Stimulated activated naive B cell treated with anti-CD40 and anti-IgM and Interleukin-4, amounts not matched to agents 10 μg/mL and 1 μg/mL and 100 μg/mL, for 72 hours (primary cell): ENCODE measurements at regions not wholly inside any gene's neighbourhood (a gene's known extent, or its start where the extent isn't known, plus 50 kb on each side); places are given as distances from the start of the nearest gene placed in this dataset.

Experiments
- ATAC-seq, 2 donors: fragments of 150-1000 bp; cut with Tn5 transposase; replicated peaks; 2 replicates each; pipeline ENCODE4 v1.10.0; 2021; ENCODE audit warnings: moderate library complexity in 1 of 2
- DNase-seq: peaks from one replicate; pipeline ENCODE4 v3.0.0; 2021
- H3K27ac Mint-ChIP-seq: one replicate; pipeline ENCODE4 v1.8.0; 2022; ENCODE audit warnings: mild to moderate bottlenecking, mixed read lengths
- H3K27me3 Mint-ChIP-seq, 2 donors: one replicate each; pipeline ENCODE4 v1.8.0; 2022; ENCODE audit warnings: mixed read lengths in 2 of 2
- H3K36me3 Mint-ChIP-seq, 2 donors: one replicate each; pipeline ENCODE4 v1.8.0; 2022; ENCODE audit warnings: mixed read lengths in 2 of 2, mild to moderate bottlenecking in 1 of 2
- H3K4me1 Mint-ChIP-seq, 2 donors: one replicate each; pipeline ENCODE4 v1.8.0; 2022; ENCODE audit warnings: mixed read lengths in 2 of 2, mild to moderate bottlenecking in 1 of 2
- H3K4me3 Mint-ChIP-seq, 2 donors: one replicate each; pipeline ENCODE4 v1.8.0; 2022; ENCODE audit warnings: mild to moderate bottlenecking in 2 of 2, mixed read lengths in 2 of 2, moderate library complexity in 1 of 2
- H3K9me3 Mint-ChIP-seq, 2 donors: one replicate each; pipeline ENCODE4 v1.8.0; 2022; ENCODE audit warnings: mixed read lengths in 2 of 2, mild to moderate bottlenecking in 1 of 2

DNA sequence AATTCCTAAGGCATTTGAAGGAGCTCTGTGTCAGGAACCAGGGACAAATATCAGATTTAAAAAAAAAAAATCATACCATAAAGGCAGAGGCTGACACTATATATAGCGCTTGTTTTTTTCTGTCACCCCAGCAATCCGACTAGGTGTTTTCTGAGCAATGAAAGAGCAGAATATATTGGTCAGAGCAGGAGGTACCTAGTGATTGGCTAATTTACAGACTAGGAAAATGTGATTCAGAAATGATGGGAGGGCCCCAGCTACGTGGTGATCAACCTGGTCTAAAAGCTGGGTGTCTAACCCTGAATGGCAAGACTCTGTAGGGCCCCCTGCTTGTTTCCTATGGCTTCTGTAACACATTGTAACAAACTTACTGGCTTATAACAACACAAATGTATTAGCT lies 195.5 kb upstream of the XYLT1 start:
- Mint-ChIP-seq H3K9me3 (peaks cover 3 to 4% of the 10 kb centered on the region in 2 donors), H3K4me1 (peaks cover 3% of the 10 kb centered on the region in 2 donors), H3K36me3 (no peaks in the 10 kb centered on the region), H3K27me3 (peaks cover 8 to 30% of the 10 kb centered on the region in 2 donors), H3K27ac (no peak overlapping the region), H3K4me3 (no peak overlapping the region)
- ATAC-seq (no peak), DNase-seq (no peak)

DNA sequence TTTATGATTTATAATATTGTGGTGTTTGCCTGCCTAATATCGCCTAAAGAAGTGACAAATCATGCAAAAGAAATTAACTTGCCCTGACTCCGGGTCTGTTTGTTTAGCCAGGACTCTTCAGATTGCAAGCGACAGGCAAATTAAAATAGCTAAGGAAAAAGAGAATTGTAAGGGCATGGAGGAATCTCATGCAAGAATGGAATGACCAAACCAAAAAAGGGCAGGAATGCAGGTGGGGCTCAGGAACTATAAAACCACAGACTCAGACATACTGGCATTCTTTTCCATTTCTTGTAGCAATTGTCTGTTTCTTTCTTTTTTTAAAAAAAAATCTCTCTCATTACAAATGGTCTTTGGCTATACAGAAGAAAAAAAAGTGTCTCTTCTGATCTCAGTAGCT lies 188.1 kb upstream of the XYLT1 start:
- no peak for ATAC-seq
- H3K4me1 Mint-ChIP-seq = peaks cover 0 to 5% of the 10 kb centered on the region in 2 donors
- no peak overlapping the region for H3K4me3 Mint-ChIP-seq
- DNase-seq = no peak
- no peaks in the 10 kb centered on the region for H3K36me3 Mint-ChIP-seq
- peaks cover 16 to 35% of the 10 kb centered on the region in 2 donors for H3K27me3 Mint-ChIP-seq
- H3K9me3 Mint-ChIP-seq = no peaks in the 10 kb centered on the region
- no peak overlapping the region for H3K27ac Mint-ChIP-seq

DNA sequence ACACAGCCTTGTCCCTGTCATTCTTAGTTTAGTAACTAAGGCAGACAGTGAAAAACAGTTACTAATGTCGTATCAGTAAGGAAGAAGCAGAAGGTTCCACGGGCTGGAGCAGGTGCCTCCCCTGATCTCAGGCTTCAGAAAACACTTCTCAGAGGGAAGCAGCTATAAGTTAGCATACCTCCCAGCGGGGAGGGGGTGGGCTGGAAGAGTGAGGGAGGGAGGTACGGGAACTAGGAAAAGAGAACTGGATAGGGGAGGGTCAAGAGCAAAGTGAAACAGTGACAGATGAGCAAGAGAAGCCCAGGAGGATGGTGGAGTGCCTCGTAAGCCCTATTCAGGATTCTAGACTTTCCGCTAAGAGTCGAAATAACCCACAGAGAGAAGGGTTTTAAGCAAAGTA lies 186.3 kb upstream of the XYLT1 start:
- no peak overlapping the region for H3K4me3 Mint-ChIP-seq
- no peak overlapping the region for H3K27ac Mint-ChIP-seq
- DNase-seq (no peak), ATAC-seq (no peak)
- peaks cover 0 to 5% of the 10 kb centered on the region in 2 donors for H3K4me1 Mint-ChIP-seq
- H3K9me3 Mint-ChIP-seq = no peaks in the 10 kb centered on the region
- H3K36me3 Mint-ChIP-seq = no peaks in the 10 kb centered on the region
- H3K27me3 Mint-ChIP-seq = peaks cover 19 to 27% of the 10 kb centered on the region in 2 donors

DNA sequence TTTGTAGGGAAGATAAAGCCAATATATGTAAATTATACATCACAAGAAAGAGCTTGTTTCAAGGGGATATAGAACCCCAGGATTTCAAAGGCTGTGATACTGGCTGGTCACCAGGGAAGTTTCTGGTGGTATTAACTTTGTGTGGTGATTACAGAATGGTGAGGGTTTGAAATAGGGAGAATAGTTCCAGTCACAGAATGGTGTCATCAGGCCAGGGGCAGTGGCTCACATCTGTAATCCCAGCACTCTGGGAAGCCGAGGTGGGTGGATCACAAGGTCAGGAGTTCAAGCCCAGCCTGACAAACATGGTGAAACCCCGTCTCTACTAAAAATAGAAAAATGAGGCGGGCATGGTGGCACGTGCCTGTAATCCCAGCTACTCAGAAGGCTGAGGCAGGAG lies 183.8 kb upstream of the XYLT1 start:
- Mint-ChIP-seq H3K27me3 (peaks cover 25 to 31% of the 10 kb centered on the region in 2 donors), H3K36me3 (no peaks in the 10 kb centered on the region), H3K27ac (no peak overlapping the region), H3K4me3 (no peak overlapping the region), H3K4me1 (peaks cover 0 to 5% of the 10 kb centered on the region in 2 donors), H3K9me3 (no peaks in the 10 kb centered on the region)
- DNase-seq = no peak
- no peak for ATAC-seq

DNA sequence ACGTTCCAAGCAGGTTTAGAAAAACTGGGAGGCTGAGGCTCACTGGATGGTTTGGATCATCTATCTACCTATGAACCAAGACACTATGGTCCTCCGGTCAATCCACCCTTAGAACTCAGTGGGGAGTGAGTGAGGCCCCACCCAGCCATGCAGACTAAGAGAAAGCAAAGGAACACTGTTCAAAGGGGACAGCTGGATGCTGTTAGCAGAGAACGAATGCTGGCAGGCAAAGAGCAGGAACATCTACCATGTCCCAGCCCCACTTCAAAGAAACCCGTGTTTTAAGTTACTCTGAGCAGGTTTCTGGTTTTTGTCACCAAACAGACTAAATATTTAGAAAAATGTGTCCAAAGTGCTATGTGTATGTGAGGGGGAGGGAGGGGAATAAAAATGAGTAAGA lies 183.4 kb upstream of the XYLT1 start:
- peaks cover 0 to 5% of the 10 kb centered on the region in 2 donors for H3K4me1 Mint-ChIP-seq
- H3K9me3 Mint-ChIP-seq = no peaks in the 10 kb centered on the region
- no peak overlapping the region for H3K27ac Mint-ChIP-seq
- no peak overlapping the region for H3K4me3 Mint-ChIP-seq
- no peak for ATAC-seq
- H3K36me3 Mint-ChIP-seq = no peaks in the 10 kb centered on the region
- no peak for DNase-seq
- H3K27me3 Mint-ChIP-seq = peaks cover 25 to 32% of the 10 kb centered on the region in 2 donors

DNA sequence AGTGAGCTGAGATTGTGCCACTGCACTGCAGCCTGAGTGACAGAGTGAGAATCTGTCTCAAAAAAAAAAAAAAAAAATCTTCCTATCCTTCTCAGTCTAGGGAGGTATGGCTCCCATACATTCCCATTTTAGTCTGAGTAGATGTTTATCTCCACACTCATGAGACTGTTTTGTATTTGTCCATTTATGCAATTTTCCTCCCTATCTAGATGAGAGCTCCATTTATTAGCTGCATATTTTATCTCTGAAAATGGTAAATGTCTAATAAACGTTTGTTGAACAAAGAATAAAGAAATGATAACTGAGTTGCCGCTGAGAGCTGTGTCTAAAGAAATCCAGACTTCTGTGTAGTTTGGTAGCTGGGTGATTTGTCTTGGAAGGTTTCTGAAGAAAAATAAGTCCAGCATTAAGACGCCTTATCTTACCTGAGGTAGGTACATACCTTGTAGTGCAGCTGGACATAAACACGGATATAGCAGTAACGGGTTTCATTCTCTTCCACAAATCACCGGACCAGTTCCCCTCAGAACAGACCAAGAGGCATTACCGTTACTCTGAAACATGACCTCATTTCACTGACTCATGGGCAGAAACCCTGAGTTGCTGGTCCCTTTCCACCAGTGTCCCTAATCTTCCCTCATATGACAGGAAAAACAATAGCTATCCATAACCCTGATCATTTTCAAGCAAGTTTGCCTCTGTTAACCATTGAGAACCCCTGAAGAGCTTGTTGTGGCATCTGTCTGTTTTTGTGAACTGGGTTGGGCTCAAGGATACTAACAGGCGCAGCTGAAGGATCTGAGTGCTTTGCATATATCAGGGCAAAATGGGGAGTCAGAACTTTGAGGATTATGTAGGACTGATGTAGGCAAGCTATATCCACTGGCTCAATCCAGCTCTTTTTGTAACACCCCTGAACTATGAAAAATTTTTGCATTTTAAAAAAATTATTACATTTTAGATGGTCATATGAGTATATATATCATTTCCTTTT lies 177.4 kb upstream of the XYLT1 start:
- Mint-ChIP-seq H3K27me3 (peaks cover 22 to 29% of the 10 kb centered on the region in 2 donors), H3K4me1 (no peaks in the 10 kb centered on the region), H3K36me3 (no peaks in the 10 kb centered on the region), H3K4me3 (no peak overlapping the region), H3K9me3 (peaks cover 4 to 6% of the 10 kb centered on the region in 2 donors), H3K27ac (no peak overlapping the region)
- ATAC-seq (no peak), DNase-seq (no peak)

DNA sequence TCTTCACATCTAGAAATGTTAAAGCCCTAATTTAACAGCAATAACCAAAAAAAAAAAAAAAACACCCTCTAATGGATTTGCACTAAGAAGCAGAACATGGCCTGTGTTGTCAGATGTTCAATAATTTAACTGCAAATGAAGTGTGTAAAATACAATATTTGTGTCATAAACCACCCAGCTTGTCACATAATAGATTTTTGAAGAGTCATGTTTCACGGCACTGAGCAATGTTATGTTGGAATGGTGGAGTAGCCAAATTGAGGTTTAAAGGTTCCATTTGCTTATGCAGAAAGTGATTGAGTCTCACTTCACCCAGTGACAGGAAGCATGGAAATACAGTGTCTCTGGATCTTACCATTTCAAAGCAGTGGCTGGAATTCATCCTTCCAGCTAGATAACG lies 173.2 kb upstream of the XYLT1 start:
- Mint-ChIP-seq H3K27ac (no peak overlapping the region), H3K4me1 (no peaks in the 10 kb centered on the region), H3K27me3 (peaks cover 22 to 42% of the 10 kb centered on the region in 2 donors), H3K4me3 (no peak overlapping the region), H3K36me3 (no peaks in the 10 kb centered on the region), H3K9me3 (peaks cover 4 to 6% of the 10 kb centered on the region in 2 donors)
- DNase-seq = no peak
- ATAC-seq = no peak

DNA sequence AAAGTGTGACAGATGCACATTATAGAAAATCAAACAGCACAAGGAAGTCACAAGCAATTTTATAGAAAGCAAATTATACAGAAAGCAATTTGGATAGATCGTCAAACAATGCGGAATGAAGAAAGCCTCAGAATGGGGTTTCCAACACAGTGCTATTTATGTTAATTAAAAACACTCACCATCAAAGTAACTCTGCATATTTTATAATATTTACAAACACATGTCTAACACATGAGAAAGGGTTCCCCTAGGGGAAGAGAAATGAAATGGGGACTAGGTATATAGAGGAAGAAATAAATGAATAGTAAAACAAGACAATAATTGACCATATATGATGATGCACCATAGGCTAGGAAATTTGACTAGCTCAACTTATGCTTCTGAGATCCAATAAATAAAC lies 171.2 kb upstream of the XYLT1 start:
- H3K27me3 Mint-ChIP-seq = peaks cover 15 to 30% of the 10 kb centered on the region in 2 donors
- no peak overlapping the region for H3K27ac Mint-ChIP-seq
- H3K9me3 Mint-ChIP-seq = peaks cover 12 to 15% of the 10 kb centered on the region in 2 donors
- ATAC-seq (no peak), DNase-seq (no peak)
- no peak overlapping the region for H3K4me3 Mint-ChIP-seq
- no peaks in the 10 kb centered on the region for H3K36me3 Mint-ChIP-seq
- H3K4me1 Mint-ChIP-seq = no peaks in the 10 kb centered on the region

DNA sequence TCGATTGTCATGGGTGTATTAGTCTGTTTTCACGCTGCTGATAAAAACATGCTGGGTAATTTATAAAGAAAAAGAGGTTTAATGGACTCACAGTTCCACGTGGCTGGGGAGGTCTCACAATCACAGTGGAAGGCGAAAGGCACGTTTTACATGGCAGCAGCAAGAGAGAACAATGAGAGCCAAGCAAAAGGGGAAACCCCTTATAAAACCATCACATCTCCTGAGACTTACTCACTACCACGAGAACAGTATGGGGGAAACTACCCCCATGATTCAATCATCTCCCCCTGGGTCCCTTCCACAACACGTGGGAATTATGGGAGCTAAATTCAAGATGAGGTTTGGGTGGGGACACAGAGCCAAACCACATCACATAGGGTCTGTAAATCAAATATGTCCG lies 167.4 kb upstream of the XYLT1 start:
- H3K27me3 Mint-ChIP-seq = peaks cover 14 to 33% of the 10 kb centered on the region in 2 donors
- H3K9me3 Mint-ChIP-seq = peaks cover 8 to 13% of the 10 kb centered on the region in 2 donors
- peaks cover 0 to 2% of the 10 kb centered on the region in 2 donors for H3K36me3 Mint-ChIP-seq
- no peak for DNase-seq
- no peak for ATAC-seq
- H3K4me1 Mint-ChIP-seq = no peaks in the 10 kb centered on the region
- no peak overlapping the region for H3K27ac Mint-ChIP-seq
- no peak overlapping the region for H3K4me3 Mint-ChIP-seq

DNA sequence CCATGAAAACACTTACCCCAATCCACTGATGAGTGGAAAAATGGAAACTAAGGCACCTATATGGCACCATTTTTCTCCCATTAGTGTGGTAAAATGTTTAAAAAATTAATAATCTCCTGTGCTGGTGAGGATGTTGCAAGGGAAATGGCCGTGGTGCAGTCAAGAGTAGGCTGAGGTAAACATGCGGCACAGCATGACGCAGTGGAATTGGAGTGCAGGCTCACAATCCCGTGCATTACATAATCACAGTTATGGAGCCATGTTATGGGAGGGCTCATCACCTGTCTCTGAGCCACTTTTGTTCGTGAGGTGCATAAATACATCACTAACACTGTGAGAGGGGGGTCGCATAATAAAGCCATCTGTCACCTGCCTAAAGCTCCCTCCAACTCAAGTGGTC lies 164.4 kb upstream of the XYLT1 start:
- DNase-seq (no peak), ATAC-seq (no peak)
- peaks cover 9 to 20% of the 10 kb centered on the region in 2 donors for H3K27me3 Mint-ChIP-seq
- H3K9me3 Mint-ChIP-seq = peaks cover 8 to 13% of the 10 kb centered on the region in 2 donors
- H3K4me3 Mint-ChIP-seq = no peak overlapping the region
- H3K27ac Mint-ChIP-seq = no peak overlapping the region
- H3K36me3 Mint-ChIP-seq = peaks cover 0 to 2% of the 10 kb centered on the region in 2 donors
- H3K4me1 Mint-ChIP-seq = no peaks in the 10 kb centered on the region

DNA sequence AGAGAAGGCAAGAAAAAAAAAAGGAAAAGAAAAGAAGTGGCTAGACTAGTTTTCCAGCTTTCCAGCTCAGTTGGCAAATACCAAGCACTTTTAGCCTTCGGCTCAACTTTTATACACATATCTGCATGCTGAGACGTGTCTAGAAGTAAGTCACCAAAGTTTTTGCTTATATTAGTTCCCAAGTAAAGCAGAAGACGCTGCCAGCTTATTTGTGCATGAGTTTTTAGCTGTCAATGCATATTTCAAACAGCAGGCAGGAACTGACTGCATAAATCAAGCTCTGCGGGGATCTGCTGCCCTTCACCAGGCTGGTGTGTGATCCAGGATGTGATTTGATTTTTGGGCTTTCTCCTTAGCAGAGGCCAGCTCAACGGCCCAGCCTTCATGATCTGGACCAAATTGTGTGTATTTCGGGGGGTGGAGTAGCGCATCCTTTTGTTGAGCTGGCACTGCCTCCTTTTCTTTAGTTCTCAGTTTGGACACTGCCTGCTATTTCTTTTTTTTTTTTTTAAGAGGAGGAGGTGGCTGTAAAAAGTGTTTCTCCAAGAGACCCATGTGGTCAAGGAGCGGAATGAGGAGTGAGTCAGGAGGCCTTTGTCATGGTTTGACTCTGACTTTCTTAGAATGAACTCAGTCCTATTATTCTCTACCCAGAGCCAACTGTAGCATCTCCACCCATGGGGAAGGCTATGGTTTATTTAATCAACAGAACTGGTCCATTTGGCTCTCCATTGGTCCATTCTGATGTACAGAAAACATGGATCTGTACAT lies 162.6 kb upstream of the XYLT1 start:
- Mint-ChIP-seq H3K27me3 (peaks cover 13 to 25% of the 10 kb centered on the region in 2 donors), H3K36me3 (peaks cover 0 to 2% of the 10 kb centered on the region in 2 donors), H3K27ac (no peak overlapping the region), H3K4me1 (no peaks in the 10 kb centered on the region), H3K4me3 (no peak overlapping the region), H3K9me3 (peaks cover 5 to 9% of the 10 kb centered on the region in 2 donors)
- DNase-seq (no peak), ATAC-seq (no peak)

DNA sequence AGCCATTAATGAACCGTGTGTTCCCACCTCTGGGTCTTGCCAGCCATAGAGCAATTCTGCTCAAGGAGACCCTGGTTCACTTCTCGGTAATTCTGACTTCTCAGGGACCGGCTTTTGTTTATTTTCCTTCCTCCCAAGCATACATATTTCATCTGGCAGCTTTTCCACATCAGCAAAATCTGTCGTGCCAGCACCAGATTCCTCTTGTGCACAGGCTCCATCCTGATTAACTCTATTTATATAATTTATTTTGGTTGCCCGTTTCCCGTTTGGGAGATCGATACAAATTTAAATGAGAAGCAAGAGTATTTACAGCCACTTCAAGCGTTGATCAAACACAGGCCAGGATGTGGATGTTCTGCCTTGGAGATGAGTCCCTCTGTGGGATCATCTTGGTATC lies 161.9 kb upstream of the XYLT1 start:
- peaks cover 0 to 4% of the 10 kb centered on the region in 2 donors for H3K9me3 Mint-ChIP-seq
- no peaks in the 10 kb centered on the region for H3K4me1 Mint-ChIP-seq
- peaks cover 0 to 2% of the 10 kb centered on the region in 2 donors for H3K36me3 Mint-ChIP-seq
- H3K4me3 Mint-ChIP-seq = no peak overlapping the region
- H3K27ac Mint-ChIP-seq = no peak overlapping the region
- ATAC-seq = no peak
- peaks cover 13 to 25% of the 10 kb centered on the region in 2 donors for H3K27me3 Mint-ChIP-seq
- no peak for DNase-seq

DNA sequence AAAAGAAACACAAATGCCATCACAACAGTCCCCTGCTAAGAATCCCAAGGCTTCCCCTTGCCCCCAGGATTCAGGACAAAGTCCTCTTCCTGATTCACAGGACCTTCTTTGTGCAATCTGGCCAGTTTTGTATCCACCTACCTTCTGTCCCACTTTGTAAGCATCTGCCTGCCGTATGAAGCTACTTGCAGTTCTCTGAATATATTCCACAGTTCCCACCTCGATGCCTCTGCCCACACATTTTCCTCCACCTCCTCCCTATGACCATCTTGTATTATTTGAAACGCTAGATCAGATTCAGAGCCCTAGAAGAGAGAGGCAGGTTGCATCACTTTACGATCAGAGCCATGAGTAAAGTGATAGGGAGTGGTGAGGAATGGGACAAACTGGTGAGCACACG lies 159.2 kb upstream of the XYLT1 start:
- H3K9me3 Mint-ChIP-seq = peaks cover 12% of the 10 kb centered on the region in 2 donors
- H3K27ac Mint-ChIP-seq = no peak overlapping the region
- H3K36me3 Mint-ChIP-seq = peaks cover 0 to 2% of the 10 kb centered on the region in 2 donors
- H3K4me3 Mint-ChIP-seq = no peak overlapping the region
- no peak for DNase-seq
- peaks cover 15 to 35% of the 10 kb centered on the region in 2 donors for H3K27me3 Mint-ChIP-seq
- H3K4me1 Mint-ChIP-seq = no peaks in the 10 kb centered on the region
- ATAC-seq = no peak

DNA sequence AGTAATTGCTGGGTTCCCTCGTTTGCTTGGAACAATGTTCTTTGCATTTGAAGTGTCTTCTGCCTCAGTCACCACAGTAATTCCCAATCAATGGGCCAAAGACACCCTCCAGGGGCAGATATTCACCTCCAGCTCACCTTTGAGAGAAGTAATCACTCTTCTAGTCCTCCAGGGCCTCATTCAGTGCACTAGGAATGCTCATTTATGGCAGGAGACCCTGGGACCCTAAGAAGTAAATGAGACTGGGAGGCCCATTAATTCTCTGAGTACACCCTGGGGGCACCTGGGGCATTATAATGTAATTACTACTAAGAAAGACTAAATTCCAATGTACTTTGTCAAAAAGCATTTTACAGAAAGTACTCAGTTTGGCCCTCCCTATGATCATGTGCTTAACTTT lies 158.2 kb upstream of the XYLT1 start:
- Mint-ChIP-seq H3K4me3 (no peak overlapping the region), H3K36me3 (no peaks in the 10 kb centered on the region), H3K9me3 (peaks cover 13 to 17% of the 10 kb centered on the region in 2 donors), H3K27me3 (peaks cover 20 to 35% of the 10 kb centered on the region in 2 donors), H3K4me1 (no peaks in the 10 kb centered on the region), H3K27ac (no peak overlapping the region)
- DNase-seq (no peak), ATAC-seq (no peak)
